Liver (tissue), 8 donors: ENCODE measurements at regions not wholly inside any gene's neighbourhood (a gene's known extent, or its start where the extent isn't known, plus 50 kb on each side); places are given as distances from the start of the nearest gene placed in this dataset.

Experiments
- DNase-seq: peaks from one replicate; pipeline ENCODE4 v3.0.0-alpha.2; 2017; ENCODE audit warnings: low spot score
- H3K27ac ChIP-seq, 2 donors: one replicate each; pipeline ENCODE4 v1.7.0; 2013; ENCODE audit warnings: inconsistent platforms in 2 of 2, low read length in 2 of 2, control low read depth in 1 of 2, low read depth in 1 of 2, mild to moderate bottlenecking in 1 of 2
- H3K27me3 ChIP-seq, 4 donors: one replicate each; pipeline versions ENCODE4 v1.6.1 to v1.7.0; 2013; ENCODE audit warnings: low read length in 3 of 4, inconsistent platforms in 1 of 4, mild to moderate bottlenecking in 1 of 4, moderate library complexity in 1 of 4; ENCODE audit not compliant: control insufficient read depth in 4 of 4, insufficient read depth in 4 of 4
- H3K36me3 ChIP-seq, 4 donors: one replicate each; pipeline versions ENCODE4 v1.6.1 to v1.7.0; 2013; ENCODE audit warnings: low read length in 3 of 4, mild to moderate bottlenecking in 3 of 4, low read depth in 1 of 4, moderate library complexity in 1 of 4; ENCODE audit not compliant: control insufficient read depth in 4 of 4, insufficient read depth in 3 of 4
- H3K4me1 ChIP-seq, 4 donors: one replicate each; pipeline versions ENCODE4 v1.6.1 to v1.7.0; 2013; ENCODE audit warnings: low read length in 3 of 4, mild to moderate bottlenecking in 3 of 4, moderate library complexity in 1 of 4; ENCODE audit not compliant: control insufficient read depth in 4 of 4, insufficient read depth in 4 of 4
- H3K4me3 ChIP-seq, 3 donors: one replicate each; pipeline versions ENCODE4 v1.6.1 to v1.7.0; 2013; ENCODE audit warnings: low read length in 3 of 3, control low read depth in 1 of 3, low read depth in 1 of 3, mild to moderate bottlenecking in 1 of 3
- H3K9ac ChIP-seq, 2 donors: one replicate each; pipeline ENCODE4 v1.7.0; 2013; ENCODE audit warnings: low read length in 2 of 2, mild to moderate bottlenecking in 2 of 2, moderate library complexity in 2 of 2, control low read depth in 1 of 2, low read depth in 1 of 2
- H3K9me3 ChIP-seq, 4 donors: one replicate each; pipeline versions ENCODE4 v1.6.1 to v1.7.0; 2013; ENCODE audit warnings: low read length in 3 of 4; ENCODE audit not compliant: control insufficient read depth in 4 of 4
- EGR1 ChIP-seq, 2 donors: IDR thresholded peaks; 2 replicates each; pipeline ENCODE4 v1.6.1; 2016 to 2018; ENCODE audit warnings: antibody characterized with exemption in 2 of 2, low read depth in 2 of 2
- FOXA1 ChIP-seq: IDR thresholded peaks from 2 replicates; pipeline ENCODE4 v1.6.1; 2016; ENCODE audit warnings: antibody characterized with exemption
- FOXA2 ChIP-seq: IDR thresholded peaks from 2 replicates; pipeline ENCODE4 v1.6.1; 2016; ENCODE audit warnings: antibody characterized with exemption
- GABPA ChIP-seq, 2 donors: IDR thresholded peaks in 1 of 2; conservative IDR thresholded peaks in 1 of 2; 2 replicates each; pipeline ENCODE4 v1.6.1; 2016; ENCODE audit warnings: antibody characterized with exemption in 2 of 2, mild to moderate bottlenecking in 1 of 2, moderate library complexity in 1 of 2
- HNF4A ChIP-seq, 2 donors: conservative IDR thresholded peaks; 2 replicates each; pipeline ENCODE4 v1.6.1; 2016; ENCODE audit warnings: antibody characterized with exemption in 2 of 2, mild to moderate bottlenecking in 2 of 2
- HNF4G ChIP-seq: IDR thresholded peaks from 2 replicates; pipeline ENCODE4 v1.6.1; 2016; ENCODE audit warnings: antibody characterized with exemption
- JUND ChIP-seq, 2 donors: IDR thresholded peaks; 2 replicates each; pipeline ENCODE4 v1.6.1; 2016; ENCODE audit warnings: antibody characterized with exemption in 2 of 2
- NR2F2 ChIP-seq: IDR thresholded peaks from 2 replicates; pipeline ENCODE4 v1.6.1; 2016; ENCODE audit warnings: antibody characterized with exemption
- RAD21 ChIP-seq, 2 donors: IDR thresholded peaks; 2 replicates each; pipeline ENCODE4 v1.6.1; 2016; ENCODE audit warnings: antibody characterized with exemption in 2 of 2, mild to moderate bottlenecking in 2 of 2
- RXRA ChIP-seq, 2 donors: IDR thresholded peaks; 2 replicates each; pipeline ENCODE4 v1.6.1; 2017 to 2018; ENCODE audit warnings: antibody characterized with exemption in 2 of 2, mild to moderate bottlenecking in 1 of 2
- SP1 ChIP-seq: IDR thresholded peaks from 2 replicates; pipeline ENCODE4 v1.6.1; 2018; ENCODE audit warnings: antibody characterized with exemption, mild to moderate bottlenecking
- TAF1 ChIP-seq: conservative IDR thresholded peaks from 2 replicates; pipeline ENCODE4 v1.6.1; 2016; ENCODE audit warnings: antibody characterized with exemption, mild to moderate bottlenecking
- YY1 ChIP-seq: IDR thresholded peaks from 2 replicates; pipeline ENCODE4 v1.6.1; 2016; ENCODE audit warnings: antibody characterized with exemption, mild to moderate bottlenecking
- whole genome bisulfite sequencing: extraction: QIAGEN DNeasy Blood & Tissue Kit; methylation state at CpG from one replicate; pipeline ENCODE4 v1.1.7; 2013; 5-methylcytosine and 5-hydroxymethylcytosine counted together
- TF ChIP-seq, protein P1 (sequence below): fragments of 150-350 bp; IDR thresholded peaks from 2 replicates; pipeline ENCODE4 v1.5.1; 2017; ENCODE audit warnings: improper control_type of control experiment, low read depth, low read length; ENCODE audit not compliant: missing input control
- TF ChIP-seq, protein P2 (sequence below): IDR thresholded peaks from 2 replicates; pipeline ENCODE4 v1.6.1; 2016; ENCODE audit warnings: antibody characterized with exemption, mild to moderate bottlenecking
- TF ChIP-seq, protein P3 (sequence below): IDR thresholded peaks from 2 replicates; pipeline ENCODE4 v1.6.1; 2016; ENCODE audit warnings: antibody characterized with exemption
- TF ChIP-seq, protein P4 (sequence below): IDR thresholded peaks from 2 replicates; pipeline ENCODE4 v1.6.1; 2016; ENCODE audit warnings: antibody characterized with exemption
- donor health status: healthy.
- donor health status: healthy.
- donor health status: healthy.
- donor health status: healthy.
- donor health status: healthy.

DNA sequence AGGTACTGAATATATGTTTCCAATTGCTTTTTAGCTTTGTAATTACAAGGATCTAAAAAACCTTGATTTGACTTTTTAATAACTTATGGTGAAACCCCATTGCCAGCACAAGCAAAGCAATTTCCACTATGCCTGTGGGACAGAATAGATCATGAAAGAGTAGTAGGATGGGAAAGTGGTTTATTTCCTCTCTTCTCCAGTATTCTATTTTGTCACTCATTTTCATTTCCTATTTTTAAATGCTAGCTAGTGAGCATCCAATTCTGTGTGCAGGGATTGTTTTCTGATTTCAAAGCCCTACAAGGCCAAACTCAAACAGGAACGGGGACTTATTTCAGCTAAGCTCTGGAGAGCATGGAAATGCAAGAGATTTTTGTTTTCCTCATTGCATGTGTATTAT, 132.0 kb upstream of the TGFBR2 start:
- H3K4me3 ChIP-seq = no peak overlapping the region
- TF ChIP-seq SP1 (no peak), YY1 (no peak), RXRA (IDR thresholded peaks at IDR 0.05) (no peak), NR2F2 (no peak), EGR1 (IDR thresholded peaks at IDR 0.05; ENCODE audit: low read depth in 2 of 2) (no peak), HNF4G (no peak), RAD21 (IDR thresholded peaks at IDR 0.05) (no peak), TAF1 (no peak), FOXA2 (no peak), HNF4A (conservative IDR thresholded peaks at IDR 0.05) (no peak), GABPA (IDR thresholded peaks at IDR 0.05 in 1 of 2, conservative IDR thresholded peaks at IDR 0.05 in 1 of 2) (no peak), JUND (IDR thresholded peaks at IDR 0.05) (no peak), FOXA1 (no peak)
- TF ChIP-seq, protein P1, sequence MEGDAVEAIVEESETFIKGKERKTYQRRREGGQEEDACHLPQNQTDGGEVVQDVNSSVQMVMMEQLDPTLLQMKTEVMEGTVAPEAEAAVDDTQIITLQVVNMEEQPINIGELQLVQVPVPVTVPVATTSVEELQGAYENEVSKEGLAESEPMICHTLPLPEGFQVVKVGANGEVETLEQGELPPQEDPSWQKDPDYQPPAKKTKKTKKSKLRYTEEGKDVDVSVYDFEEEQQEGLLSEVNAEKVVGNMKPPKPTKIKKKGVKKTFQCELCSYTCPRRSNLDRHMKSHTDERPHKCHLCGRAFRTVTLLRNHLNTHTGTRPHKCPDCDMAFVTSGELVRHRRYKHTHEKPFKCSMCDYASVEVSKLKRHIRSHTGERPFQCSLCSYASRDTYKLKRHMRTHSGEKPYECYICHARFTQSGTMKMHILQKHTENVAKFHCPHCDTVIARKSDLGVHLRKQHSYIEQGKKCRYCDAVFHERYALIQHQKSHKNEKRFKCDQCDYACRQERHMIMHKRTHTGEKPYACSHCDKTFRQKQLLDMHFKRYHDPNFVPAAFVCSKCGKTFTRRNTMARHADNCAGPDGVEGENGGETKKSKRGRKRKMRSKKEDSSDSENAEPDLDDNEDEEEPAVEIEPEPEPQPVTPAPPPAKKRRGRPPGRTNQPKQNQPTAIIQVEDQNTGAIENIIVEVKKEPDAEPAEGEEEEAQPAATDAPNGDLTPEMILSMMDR = no peak
- TF ChIP-seq, protein P2, sequence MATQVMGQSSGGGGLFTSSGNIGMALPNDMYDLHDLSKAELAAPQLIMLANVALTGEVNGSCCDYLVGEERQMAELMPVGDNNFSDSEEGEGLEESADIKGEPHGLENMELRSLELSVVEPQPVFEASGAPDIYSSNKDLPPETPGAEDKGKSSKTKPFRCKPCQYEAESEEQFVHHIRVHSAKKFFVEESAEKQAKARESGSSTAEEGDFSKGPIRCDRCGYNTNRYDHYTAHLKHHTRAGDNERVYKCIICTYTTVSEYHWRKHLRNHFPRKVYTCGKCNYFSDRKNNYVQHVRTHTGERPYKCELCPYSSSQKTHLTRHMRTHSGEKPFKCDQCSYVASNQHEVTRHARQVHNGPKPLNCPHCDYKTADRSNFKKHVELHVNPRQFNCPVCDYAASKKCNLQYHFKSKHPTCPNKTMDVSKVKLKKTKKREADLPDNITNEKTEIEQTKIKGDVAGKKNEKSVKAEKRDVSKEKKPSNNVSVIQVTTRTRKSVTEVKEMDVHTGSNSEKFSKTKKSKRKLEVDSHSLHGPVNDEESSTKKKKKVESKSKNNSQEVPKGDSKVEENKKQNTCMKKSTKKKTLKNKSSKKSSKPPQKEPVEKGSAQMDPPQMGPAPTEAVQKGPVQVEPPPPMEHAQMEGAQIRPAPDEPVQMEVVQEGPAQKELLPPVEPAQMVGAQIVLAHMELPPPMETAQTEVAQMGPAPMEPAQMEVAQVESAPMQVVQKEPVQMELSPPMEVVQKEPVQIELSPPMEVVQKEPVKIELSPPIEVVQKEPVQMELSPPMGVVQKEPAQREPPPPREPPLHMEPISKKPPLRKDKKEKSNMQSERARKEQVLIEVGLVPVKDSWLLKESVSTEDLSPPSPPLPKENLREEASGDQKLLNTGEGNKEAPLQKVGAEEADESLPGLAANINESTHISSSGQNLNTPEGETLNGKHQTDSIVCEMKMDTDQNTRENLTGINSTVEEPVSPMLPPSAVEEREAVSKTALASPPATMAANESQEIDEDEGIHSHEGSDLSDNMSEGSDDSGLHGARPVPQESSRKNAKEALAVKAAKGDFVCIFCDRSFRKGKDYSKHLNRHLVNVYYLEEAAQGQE = no peak
- TF ChIP-seq, protein P3, sequence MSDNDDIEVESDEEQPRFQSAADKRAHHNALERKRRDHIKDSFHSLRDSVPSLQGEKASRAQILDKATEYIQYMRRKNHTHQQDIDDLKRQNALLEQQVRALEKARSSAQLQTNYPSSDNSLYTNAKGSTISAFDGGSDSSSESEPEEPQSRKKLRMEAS = no peak
- TF ChIP-seq, protein P4, sequence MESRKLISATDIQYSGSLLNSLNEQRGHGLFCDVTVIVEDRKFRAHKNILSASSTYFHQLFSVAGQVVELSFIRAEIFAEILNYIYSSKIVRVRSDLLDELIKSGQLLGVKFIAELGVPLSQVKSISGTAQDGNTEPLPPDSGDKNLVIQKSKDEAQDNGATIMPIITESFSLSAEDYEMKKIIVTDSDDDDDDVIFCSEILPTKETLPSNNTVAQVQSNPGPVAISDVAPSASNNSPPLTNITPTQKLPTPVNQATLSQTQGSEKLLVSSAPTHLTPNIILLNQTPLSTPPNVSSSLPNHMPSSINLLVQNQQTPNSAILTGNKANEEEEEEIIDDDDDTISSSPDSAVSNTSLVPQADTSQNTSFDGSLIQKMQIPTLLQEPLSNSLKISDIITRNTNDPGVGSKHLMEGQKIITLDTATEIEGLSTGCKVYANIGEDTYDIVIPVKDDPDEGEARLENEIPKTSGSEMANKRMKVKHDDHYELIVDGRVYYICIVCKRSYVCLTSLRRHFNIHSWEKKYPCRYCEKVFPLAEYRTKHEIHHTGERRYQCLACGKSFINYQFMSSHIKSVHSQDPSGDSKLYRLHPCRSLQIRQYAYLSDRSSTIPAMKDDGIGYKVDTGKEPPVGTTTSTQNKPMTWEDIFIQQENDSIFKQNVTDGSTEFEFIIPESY = no peak
- H3K9ac ChIP-seq = no peak overlapping the region
- H3K36me3 ChIP-seq = no peaks in the 10 kb centered on the region
- H3K4me1 ChIP-seq = peaks cover 5 to 14% (median 10%) of the 10 kb centered on the region in 4 donors
- WGBS = 89% methylated on average over 1 of the region's 1 CpG
- H3K27ac ChIP-seq = no peak overlapping the region
- no peak for DNase-seq
- no peaks in the 10 kb centered on the region for H3K9me3 ChIP-seq
- no peaks in the 10 kb centered on the region for H3K27me3 ChIP-seq
